HG03060 (cell line): ENCODE measurements at regions not wholly inside any gene's neighbourhood (a gene's known extent, or its start where the extent isn't known, plus 50 kb on each side); places are given as distances from the start of the nearest gene placed in this dataset.
A peak's percentile ranks its signal among the peaks of the same experiment; 100 is the strongest.

ENCODE experiments used
- ATAC-seq: cut with Tn5 transposase; IDR thresholded peaks from one replicate; pipeline ENCODE4 v1.9.1; 2021; ENCODE audit warnings: low read depth, moderate number of reproducible peaks; ENCODE audit not compliant: unreplicated experiment

- no peak for ATAC-seq
Observed at GRCh38 chr5:88979244-88979643, 96.3 kb upstream of the MEF2C start.

GRCh38 chr5:88976914-88977313 lies 93.9 kb upstream of the MEF2C start:
- no peak for ATAC-seq

GRCh38 chr5:88967633-88968585 lies 84.9 kb upstream of the MEF2C start:
- ATAC-seq: no peak

DNA sequence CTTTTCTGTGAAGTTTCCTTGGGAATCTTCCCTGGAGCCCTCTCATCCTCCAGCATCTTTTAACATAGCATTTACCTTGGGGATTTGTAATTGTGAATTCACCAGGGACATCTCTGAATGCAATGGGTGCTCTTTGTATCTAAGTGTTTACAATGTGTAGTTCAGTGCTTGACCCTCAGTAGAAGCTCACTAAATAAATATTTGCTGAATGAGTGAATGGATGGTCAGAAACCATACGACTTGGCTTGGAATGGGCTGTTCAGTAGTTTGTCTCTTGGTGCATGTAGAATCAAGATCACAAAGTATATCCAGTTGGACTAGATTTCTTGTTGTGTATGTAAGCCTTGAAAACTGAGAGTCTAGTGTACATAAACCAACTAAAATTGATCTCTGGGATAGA lies 81.8 kb upstream of the MEF2C start:
- no peak for ATAC-seq

- no peak for ATAC-seq
Observed at GRCh38 chr5:88957013-88957412, 74.0 kb upstream of the MEF2C start.

- ATAC-seq: no peak
Observed at GRCh38 chr5:88956416-88956815, 73.4 kb upstream of the MEF2C start.

- ATAC-seq: no peak
Observed at GRCh38 chr5:88955403-88955802, 72.4 kb upstream of the MEF2C start.

GRCh38 chr5:88954511-88954910 lies 71.5 kb upstream of the MEF2C start:
- no peak for ATAC-seq

DNA sequence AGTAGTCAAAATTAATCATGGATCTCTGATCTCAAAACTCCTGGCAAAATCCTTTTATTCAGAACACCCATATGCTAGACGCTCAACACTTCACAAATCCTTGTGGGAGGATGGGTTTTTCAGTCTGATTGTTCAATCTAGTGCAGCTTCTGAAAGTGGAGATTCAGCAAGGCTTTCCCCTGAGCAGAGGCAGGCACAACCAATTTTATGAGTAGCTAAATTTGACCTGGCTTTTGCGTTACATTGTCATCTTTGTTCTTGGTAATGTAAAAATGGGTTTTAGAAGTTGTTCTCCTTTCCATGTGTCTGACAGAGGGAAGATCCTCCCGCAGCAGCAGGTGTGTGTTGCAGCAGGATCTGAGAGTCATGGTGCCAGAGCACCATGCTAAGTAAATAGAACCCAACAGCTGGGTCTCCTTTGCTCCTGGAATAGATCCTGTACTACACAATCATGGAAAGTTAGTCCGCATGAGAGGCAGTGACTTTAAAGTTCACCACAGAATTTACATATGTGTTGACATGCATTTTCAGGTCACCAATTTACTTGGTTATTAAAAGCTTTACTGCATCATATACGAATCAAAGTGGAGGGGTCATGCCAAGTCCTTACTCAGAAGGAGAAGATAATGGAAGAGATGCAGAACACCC lies 70.1 kb upstream of the MEF2C start:
- ATAC-seq: no peak

DNA sequence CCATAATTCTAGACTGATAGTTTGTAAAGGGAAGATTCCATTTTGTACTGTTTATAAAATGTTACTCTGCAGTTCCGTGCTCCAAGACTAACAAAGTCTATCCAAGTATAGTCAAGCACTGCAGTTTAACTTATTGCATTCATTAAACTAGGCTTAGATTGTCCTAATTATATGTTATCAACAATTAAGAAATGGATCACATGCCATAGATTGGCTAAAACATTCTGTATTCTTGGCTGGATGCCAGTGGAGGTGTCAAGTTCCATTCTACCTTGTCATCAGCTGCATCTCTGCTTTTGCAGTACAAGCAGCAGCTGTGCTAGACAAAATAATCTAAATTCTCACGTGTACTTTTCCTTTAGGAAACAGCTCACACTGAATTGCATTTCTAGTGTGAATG lies 69.4 kb upstream of the MEF2C start:
- no peak for ATAC-seq

GRCh38 chr5:88951457-88951856 lies 68.5 kb upstream of the MEF2C start:
- ATAC-seq: no peak

GRCh38 chr5:88948746-88949600 lies 66.0 kb upstream of the MEF2C start:
- ATAC-seq: no peak

GRCh38 chr5:88944751-88945531 lies 62.0 kb upstream of the MEF2C start:
- ATAC-seq: no peak

GRCh38 chr5:88941581-88941980 lies 58.6 kb upstream of the MEF2C start:
- ATAC-seq: no peak

DNA sequence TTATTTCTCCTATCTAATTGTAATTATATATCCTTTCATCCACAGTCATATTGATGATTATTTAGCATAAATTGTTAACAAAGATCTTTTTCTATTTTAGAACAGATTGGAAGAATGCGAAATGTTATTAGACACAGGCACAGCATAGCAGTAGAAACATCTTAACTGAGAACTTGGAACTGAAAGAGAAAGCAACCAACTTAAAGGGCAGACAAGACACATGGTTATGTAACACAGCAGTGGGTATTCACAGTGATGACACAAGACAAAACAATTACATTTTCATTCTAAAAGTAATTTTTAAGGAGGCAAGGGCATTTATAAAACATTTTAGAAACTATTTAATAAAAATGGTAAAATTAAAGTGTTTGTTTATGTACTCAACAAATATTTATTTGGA lies 57.7 kb upstream of the MEF2C start:
- ATAC-seq: peak; percentile 73

DNA sequence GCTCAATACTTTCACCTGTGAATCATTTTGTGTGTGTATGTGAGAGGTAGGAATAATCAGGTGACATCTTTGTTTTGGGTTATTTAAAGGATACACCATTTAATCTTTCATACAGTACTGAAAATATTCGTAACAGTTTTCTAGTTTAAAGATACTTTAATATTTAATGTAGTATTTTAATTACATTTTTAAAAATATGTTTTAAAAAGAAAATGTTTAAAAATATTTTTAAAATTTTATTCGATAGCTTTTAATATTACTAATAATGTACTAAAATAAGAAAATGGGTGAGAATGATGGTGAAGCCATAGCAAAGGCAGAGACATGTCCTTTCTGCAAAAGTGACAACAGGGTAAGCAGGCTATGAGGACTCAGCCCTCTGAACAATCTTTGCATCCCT lies 56.3 kb upstream of the MEF2C start:
- no peak for ATAC-seq

- no peak for ATAC-seq
Observed at GRCh38 chr5:88938488-88938887, 55.5 kb upstream of the MEF2C start.

DNA sequence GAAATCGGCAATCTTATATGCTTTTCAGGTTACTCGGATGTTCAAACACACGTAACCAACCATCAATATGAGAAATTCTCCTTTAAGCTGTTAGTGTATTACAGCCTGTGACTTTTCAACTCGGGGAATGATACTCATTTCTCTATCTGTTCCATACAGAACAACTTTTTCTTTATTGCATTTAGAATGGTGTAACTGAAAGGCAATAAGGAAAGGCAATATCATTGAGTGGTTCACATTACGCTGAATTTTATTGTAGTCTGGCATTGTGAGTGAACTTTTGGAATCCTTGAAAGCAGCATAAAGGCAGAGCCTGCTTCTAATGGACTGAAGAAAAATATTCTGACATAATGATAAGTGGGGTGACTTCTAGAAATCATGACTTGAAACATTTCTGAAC lies 54.4 kb upstream of the MEF2C start:
- ATAC-seq: no peak

GRCh38 chr5:88934439-88934838 lies 51.5 kb upstream of the MEF2C start:
- ATAC-seq: no peak
